Muscle of arm (tissue), 1 donor: ENCODE measurements at regions not wholly inside any gene's neighbourhood (a gene's known extent, or its start where the extent isn't known, plus 50 kb on each side); places are given as distances from the start of the nearest gene placed in this dataset.

Experiments used
- DNase-seq: peaks from one replicate; pipeline ENCODE4 v3.0.0-alpha.2; 2013

DNA sequence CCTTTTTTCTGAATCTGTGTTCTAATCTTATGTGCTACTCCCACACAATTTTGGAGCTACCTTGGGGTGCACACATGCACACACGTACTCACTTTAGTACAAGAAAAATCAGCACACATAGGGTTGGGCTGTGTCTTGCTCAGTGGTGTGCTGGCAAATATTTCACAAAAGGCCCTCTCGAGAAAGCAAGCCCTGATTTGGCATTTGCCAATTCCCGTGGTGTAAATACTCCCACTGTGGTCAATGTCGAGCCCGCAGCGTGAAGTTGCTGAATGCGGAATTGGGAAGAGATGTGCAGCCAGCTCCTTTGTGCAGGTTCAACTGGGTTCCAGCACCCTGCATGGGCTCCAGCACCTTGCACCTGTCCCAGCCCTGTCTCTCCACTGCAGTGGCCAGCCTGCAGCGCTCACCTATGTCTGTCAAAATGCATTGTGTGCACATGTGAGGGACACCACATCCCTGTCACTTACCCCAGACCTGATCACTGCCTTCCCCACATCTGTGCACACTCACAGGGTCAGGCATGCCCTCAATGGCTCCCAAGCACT lies 78.4 kb upstream of the WNT4 start:
- no peak for DNase-seq

DNA sequence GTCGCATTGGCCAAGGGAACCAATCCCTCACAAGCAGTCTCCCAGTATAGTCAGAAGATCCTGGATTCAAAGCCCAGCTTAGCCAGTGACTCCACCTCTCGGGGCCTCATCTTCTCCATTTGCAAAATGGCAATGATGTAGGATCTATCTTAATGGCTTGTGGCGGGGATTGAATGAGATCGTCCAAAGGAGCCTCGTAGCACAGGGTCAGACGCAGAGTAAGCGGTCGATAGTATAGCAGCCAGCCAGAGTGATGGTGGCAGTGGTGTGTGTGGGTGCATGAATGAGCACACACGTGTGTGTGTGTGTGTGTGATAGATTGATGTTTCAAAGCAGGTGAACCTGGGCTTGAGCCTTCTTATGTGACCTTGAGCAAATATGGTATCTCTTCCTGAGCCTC lies 79.8 kb upstream of the WNT4 start:
- DNase-seq: no peak

DNA sequence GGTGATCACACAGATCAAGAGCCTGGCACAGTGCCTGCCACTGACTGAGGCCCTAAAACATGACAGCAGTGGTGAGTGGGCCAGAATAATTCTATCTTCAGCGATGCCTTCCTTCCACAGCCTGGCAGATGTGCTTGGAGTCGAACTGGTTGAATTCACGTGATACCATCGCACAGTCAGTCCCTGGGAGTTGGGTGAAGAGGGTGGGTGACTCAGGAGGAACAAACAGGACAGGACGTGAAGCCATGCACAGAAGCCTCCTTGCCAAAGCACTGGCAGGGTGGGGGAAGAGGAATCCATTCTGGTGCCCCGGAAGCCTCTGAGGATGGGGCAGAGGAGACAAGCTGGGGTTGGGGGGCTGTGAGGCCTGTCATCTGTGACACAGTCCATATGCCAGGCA lies 80.3 kb upstream of the WNT4 start:
- DNase-seq: no peak

DNA sequence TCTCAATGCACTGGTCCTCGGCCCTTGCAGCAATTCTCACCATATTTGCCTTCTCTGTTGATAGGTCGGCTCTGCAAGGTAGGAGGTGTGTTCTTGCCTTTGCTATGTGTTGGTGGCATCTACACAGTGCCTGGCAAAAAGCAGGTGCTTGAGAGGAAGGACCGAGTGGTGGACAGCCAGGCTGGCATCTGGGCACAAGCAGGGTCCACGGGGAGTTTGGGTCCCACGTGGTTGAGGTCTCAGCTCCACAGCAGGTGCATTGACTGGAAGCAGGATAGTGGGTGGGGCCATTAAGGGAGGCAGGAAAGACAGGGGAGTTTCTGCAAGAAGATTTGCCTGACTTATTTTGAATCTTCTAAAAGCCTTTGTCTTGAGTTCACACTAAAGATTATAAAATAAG lies 81.2 kb upstream of the WNT4 start:
- no peak for DNase-seq

DNA sequence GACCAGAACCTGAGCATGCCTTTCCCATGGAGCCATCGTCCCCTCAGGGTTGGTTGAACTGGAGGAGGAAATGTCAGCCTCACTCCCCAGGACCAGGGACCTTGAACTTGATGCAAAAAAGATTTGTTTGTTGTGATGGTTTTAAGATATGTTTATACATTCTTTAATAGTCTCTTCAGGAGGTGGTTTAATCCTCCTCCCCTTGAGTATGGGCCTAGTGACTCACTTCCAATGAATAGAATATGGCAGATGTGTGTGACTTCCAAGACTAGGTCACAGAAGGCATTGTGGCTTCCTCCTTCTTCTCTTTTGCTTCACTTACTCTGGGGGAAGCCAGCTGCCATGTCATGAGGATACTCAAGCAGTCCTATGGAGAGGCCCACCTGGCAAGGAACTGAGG lies 81.7 kb upstream of the WNT4 start:
- DNase-seq: no peak

DNA sequence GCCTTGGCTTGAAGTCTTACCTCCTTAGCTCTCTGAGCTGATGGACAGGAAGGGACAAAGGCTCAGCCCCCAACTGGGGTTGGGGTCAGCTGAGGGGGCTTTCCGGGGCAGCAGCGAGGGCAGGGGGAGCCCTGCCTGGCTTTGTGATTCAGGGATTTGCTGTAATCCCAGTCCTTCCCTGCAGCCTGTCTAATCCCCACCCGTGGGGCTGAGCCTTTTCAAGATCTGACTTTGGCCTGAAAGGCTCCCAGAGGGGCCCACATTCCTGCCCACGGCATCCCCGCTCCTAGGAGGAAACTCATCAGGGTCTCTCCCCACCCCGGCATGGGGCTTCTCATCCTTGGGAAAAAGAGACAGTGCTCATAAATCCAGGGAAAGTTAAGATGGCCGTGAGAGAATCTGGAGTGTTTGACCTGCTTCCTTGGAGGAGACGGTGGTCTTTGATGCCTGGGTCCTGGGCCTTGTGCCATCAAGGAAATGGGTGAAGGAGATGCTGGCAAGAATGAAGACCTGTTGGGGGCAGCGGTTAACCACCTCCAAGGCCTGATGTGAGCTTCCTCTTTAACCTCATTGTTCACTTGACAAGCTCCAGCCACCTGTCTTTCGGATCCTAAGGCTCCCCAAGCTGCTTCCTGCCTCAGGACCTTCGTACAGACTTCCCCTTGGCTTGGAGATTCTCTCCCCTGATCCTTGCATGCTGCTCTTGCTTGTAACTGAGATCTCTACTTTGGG lies 83.1 kb upstream of the WNT4 start:
- DNase-seq: no peak

DNA sequence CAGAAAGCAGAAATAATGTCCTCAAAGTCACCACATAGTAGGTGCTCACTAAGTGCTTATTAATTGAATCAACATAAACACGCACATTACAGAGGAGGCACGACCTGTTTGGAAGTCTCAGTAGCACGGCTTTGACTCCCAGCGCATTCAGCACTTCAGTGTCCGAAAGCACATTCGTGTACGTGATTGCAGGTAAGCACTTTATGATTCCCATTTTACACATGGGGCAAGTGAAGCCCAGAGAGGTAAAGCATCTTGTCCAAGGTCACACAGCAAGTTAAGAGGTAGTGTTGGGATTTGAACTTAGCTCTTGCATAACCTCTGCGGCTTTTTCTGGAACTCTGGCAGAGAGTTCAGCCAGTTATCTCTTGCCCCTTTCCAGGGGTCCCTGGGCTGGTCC lies 85.2 kb upstream of the WNT4 start:
- no peak for DNase-seq

DNA sequence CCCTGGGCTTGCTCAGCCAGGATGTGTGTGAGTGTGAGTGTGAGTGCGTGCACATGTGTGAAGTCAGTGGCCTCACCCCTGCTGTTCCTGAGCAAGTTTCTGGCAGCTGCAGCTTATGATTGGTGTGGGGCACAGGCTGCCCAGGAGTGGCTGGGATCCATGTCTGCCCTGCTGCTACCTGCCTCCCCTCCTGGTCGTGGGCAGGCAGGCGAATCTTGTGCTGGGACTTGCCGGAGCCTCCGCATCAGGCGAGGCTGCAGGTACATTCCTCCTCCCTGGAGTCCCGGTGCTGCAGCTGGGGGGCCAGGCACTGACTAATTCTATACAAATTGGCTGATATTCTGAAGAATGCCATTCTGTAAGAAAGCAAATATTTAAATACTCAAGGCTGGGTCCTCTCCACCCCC lies 85.6 kb upstream of the WNT4 start:
- no peak for DNase-seq

DNA sequence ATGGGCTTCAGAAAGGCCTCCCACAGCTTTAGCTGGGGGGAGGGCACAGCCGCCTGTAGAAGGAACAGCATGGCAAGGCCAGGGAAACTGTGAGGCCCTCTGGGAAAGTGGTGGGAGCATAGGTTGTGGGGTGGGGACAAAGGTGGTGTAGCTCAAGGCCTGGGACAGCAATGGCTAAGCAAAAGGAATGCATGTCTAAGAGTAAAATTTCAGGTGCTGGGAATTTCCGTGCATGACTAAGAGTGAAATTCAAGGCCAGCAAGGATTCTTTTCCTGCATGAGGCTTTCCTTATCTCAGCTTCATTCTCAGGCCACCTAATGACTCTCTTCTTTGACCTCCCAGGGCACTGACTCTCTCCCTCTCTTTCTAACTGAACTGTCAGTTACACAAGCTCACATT lies 86.5 kb upstream of the WNT4 start:
- DNase-seq: no peak

DNA sequence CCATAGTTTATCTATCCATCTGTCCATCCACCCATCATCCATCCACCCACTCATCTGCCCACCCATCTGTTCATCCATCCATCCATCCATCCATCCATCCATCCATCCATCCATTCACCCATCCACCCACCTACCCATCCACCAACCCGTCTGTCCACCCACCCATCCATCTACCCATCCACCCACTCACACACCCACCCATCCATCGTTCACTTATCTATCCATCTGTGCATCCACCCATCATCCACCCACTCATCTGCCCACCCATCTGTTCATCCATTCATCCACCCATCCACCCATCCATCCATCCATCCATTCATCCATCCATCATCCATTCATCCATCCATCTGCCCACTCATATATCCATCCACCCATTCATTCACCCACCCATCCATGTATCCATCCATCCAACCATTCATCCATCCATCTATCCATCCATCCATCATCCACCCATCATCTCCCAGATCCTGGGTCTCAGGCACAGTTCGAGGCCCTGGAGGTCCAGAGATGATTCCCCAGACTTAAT lies 88.2 kb upstream of the WNT4 start:
- no peak for DNase-seq

DNA sequence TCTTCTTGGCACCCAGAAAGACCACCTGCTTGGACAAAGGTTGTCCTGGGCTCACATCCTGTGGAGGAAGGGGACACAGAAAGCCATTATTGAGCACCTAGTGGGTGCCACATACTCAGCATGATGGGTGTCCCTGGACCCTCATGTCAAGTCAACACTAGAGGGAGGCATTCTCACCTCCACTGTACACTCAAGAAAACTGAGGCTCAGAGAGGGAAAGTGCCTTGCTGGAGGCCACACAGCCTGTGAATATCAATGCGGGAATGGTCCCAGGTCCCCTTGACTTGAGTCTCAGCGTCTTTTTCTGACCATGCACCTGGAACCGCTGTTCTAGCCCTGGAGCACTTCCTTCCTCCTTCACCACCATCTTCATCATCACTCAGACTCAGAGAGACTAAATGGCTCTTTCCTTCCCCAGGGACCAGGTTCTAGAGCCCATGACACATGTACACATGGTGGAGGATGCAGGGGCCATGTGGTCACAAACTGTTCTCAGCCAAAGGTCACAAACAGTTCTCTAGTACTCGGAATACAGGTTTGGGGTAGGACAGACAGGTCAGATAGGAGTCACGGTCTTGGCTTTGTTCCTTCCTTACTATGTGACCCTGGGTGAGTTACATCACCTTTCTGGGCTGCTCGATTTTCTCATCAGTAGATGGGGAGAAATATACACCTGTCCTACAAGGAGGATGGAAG lies 89.2 kb upstream of the WNT4 start:
- DNase-seq: no peak

DNA sequence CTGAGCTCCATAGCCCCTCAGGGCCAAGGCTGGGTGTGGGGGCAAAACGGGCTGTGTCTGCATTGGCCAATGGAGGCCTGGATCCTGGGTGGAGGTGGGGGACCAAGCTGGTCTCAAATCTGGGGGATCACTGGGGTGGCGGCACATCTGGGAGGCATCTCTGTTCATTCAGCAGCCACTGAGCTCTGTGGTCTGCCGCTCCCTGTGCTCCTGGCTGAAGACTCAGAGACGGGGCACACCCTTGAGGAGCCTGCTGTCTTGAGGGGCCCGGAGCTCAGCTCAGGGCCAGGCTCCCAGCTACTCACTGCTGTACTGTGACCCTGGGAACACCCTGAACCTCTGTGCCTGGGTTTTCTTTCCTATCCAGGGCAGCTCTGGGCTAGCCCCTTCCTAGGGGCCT lies 90.3 kb upstream of the WNT4 start:
- no peak for DNase-seq

DNA sequence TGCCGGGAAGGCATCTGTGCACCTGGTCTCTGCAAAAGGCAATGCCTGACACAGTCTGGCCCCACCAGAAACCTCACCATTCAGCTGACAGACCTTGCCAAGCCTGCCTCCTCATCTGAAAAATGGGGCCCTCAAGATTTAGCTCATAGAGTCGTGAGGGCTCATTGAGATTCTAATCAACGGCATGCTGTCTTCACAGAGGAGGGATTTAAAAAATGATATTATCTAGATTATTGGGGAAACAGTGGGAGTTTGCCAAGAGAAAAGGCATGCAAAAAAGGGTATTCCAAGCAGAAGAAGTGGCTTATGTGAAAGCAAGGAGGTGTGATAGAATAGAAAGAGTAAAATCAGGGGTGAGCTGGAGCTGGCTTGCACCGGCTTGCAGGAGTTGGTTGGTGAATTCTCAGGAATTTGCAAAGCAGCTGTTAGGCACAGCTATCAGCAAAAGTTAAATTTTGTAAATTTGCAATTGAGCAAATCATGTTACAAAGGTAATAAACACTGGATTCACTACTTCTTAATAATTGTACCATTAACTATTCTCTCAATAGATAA lies 91.7 kb upstream of the WNT4 start:
- DNase-seq: no peak

DNA sequence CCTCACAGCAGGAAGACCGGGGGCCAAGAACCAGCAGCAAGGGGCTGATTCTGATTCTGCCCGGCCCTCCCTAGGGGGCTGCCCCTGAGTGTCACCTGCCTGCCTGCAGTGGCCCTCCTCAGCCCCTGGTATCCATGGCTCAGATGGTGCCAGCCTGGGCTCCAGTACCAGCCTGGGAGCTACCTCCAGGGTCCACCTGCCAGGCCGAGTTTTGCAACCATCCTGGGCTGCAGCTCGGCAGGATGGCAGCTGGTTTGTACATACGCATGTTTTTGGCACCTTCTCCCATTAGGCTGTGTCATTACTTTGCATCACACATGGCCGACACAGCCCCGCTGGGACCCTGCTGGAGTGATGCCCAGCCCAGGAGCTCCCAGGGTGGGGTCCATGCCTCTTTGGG lies 93.3 kb upstream of the WNT4 start:
- DNase-seq: no peak

DNA sequence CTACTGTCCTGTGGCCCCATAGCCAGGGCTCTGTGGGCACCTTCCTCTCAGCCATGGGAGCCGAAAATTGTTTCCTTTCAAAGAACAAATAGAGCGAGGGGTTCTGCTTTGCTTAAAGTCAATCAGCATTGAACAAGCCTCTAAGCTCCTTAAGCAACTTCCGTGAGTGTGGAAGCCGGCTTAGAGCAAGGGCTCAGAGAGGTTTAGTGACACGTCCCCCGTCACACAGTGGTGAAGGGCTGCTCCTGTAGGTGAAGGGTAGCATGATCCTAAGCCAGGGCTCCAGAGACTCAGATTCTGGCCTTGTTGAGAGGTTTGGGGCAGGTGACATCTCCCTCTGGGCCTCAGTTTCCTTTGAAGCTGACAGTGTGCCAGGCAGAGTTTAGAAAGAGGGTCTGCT lies 94.0 kb upstream of the WNT4 start:
- DNase-seq: no peak

DNA sequence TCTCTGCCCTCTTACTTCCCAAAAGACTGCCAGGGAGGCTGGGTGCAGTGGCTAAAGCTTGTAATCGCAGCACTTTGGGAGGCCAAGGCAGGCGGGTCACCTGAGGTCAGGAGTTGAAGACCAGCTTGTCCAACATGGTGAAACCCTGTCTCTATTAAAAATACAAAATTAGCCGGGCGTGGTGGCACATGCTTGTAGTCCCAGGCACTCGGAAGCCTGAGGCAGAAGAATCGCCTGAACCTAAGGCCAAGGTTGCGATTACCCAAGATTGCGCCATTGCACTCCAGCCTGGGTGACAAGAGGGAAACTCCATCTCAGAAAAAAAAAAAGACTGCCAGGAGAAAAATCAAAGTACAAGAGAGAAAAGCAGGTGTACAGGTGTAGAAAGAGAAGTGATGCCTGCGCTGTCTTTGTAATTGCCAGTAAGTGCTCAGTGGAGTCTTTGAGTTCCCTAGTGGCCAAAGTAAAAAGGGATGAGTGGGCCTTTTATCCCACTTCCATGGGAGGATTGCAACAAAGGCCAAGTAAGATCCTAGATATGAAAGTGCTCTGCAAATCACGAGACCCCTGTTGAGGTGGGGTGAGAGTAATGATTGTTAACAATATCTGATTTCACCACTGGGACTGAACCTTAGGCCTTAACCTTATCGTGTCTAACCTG lies 94.7 kb upstream of the WNT4 start:
- no peak for DNase-seq

DNA sequence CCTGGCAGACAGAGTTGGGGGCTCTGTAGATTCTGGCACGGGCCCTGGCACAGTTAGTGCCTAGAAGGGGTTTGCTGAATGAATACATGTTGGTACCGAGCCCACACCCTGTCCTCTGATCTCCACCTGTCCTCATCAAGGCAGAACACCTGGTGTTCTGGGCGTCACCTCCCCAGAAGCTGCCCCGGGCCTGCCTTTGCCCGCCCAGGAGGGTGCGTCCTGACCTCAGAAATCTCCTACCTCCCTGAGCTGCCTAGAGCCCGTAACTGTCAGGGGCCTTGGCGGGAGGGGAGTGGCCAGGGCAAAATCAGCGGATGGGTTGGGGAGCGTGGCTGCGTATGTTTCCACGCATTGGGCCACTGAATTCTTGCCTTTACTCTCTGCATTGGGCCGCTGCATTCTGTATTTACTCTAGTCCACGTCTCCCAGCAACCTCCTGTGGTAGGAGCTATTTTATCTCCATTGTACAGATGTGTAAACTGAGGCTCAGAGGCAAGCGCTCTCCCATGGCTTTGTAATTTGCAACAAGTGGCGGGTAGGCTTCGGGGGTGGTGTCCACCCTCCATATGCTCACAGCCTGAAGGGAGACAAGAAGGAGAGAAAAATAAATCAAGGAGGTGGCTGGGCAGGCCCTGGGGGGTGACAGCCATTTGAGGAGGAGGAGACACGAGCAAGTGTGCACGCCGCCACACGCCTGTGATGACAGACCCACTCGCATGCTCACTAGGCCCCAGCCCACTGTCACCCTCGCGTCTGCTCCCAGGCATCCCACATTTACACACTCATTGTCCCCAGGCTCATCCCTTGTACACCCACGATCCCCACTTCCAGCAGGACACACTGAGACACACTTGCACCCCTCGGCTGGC lies 95.7 kb upstream of the WNT4 start:
- no peak for DNase-seq

DNA sequence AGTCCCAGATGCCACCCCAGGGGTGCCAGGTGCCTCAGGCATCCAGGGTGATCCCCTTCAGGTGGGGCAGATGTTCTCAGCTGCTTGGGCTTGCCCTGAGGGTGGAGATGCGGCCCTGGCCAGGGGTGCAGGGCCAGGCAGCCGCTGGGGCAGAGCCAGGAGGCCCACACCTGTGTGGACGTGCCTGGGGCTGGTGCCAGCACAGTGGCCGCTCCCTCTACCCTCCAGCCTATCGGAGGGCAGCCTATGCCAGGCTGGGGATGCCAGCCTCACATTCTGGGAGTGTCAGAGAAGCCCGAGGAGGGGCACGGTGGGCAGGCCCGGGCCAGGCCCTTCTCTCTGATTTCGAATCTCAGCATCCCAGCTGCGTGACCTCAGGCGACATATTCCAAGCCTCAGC lies 96.5 kb upstream of the WNT4 start:
- DNase-seq: no peak

DNA sequence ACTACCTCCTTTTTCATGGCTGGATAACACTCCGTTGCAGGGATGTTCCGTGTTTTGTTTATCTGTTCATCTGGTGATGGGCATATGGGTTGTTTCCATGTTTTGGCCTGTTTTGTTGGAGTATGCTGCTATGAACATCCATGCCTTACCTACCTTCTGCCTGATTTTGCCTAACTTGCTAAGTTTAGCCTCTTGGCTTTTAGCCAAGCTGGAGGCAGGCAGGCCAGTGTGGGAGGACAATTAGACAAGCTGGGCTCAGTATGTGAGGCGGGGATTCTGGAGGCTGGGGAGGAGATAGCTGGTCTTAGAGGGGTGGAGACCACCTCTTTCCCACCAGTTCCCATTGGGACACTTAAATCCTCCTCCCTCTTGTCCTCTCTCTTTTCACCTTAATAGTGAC lies 98.4 kb upstream of the WNT4 start:
- DNase-seq: no peak

DNA sequence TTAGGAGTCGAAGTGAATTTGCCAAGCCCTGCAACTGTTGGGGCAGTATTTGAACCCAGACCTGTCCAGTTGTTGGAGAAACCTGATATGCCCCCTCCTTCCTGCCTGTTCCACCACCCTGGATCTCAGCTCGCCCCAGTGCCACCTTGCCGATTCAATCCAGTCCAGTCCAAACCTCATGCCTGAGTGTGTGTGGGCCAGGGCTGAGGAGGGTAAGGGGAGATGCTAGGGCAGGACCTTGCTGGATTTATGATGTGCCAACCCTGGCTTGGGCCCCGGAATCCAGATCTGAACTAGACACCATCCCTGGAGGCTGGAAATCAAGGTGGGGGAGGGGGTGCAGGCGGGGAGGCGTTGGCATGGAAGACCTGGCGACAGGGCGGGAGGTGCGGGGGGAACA lies 98.9 kb upstream of the WNT4 start:
- DNase-seq: no peak

DNA sequence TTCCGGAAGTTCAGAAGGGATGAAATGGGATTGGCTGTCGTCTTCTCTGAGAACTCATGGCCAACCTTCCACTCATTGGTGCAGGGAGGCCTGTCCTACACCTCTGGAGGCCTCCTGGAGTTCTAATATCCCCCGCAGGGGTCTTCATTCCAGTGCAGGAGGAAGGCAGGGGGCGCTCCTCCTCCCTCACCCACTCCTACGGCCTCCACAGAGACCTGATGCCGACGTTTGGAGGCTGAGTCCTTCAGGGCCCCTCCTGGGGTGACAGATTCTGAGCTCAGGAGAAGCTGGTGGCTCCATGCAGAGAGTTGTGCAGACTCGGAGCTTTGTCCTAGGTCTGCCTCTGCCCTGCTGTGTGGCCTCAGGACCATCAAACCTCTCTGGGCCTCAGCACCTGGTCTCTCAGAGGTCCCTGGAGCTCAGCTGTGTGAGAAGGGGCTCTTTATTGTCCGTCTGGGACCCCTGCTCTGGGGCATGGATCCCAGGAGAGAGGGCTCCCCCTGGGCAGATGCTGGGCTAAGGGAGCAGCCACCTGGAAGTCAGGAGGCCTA lies 102.3 kb upstream of the WNT4 start:
- no peak for DNase-seq
